HEK293T (cell line): ENCODE measurements at regions not wholly inside any gene's neighbourhood (a gene's known extent, or its start where the extent isn't known, plus 50 kb on each side); places are given as distances from the start of the nearest gene placed in this dataset.

Experiments used
- BHLHE40 ChIP-seq: fragments of 450-650 bp; IDR thresholded peaks from 2 replicates; pipeline ENCODE4 v1.6.1; 2016; ENCODE audit warnings: mild to moderate bottlenecking, moderate library complexity, borderline replicate concordance
- FOXA1 ChIP-seq: fragments of 450-650 bp; IDR thresholded peaks from 2 replicates; pipeline ENCODE4 v1.6.1; 2016; ENCODE audit warnings: mild to moderate bottlenecking
- FOXK2 ChIP-seq: fragments of 450-650 bp; IDR thresholded peaks from 2 replicates; pipeline ENCODE4 v1.6.1; 2016; ENCODE audit warnings: mild to moderate bottlenecking
- FOXM1 ChIP-seq: fragments of 450-650 bp; IDR thresholded peaks from 2 replicates; pipeline ENCODE4 v1.6.1; 2017; ENCODE audit warnings: mild to moderate bottlenecking, borderline replicate concordance
- SP1 ChIP-seq: fragments of 450-650 bp; IDR thresholded peaks from 2 replicates; pipeline ENCODE4 v1.6.1; 2017
- SUZ12 ChIP-seq: fragments of 450-650 bp; IDR thresholded peaks from 2 replicates; pipeline ENCODE4 v1.6.1; 2016; ENCODE audit warnings: mild to moderate bottlenecking
- TARDBP ChIP-seq: fragments of 450-650 bp; IDR thresholded peaks from 2 replicates; pipeline ENCODE4 v1.6.1; 2016
- TF ChIP-seq, protein P1 (sequence below): fragments of 450-650 bp; IDR thresholded peaks from 2 replicates; pipeline ENCODE4 v1.6.1; 2016

DNA sequence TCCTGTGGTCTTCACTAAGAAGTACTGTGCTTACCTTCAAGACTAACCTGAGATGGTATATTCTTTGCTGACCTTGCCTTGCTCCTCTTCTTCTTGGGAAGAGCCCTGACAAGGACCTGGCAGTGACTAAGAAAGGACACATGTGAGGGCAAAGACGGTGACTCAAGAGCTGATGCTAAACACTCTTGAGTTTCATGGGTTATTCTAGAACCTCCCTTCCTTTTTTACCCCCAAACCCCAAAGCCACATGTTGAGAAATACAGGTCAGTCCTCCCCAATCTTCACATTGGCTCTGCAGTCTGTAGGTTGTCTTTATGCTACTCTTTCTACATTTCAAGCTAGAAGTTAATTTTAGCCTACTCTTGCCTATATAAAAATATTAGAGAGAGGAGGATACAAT is 200.6 kb downstream of the SEMA6D start:
- TF ChIP-seq BHLHE40 (no peak), SP1 (no peak), SUZ12 (no peak), TARDBP (no peak), FOXA1 (no peak), FOXK2 (no peak), FOXM1 (no peak)
- TF ChIP-seq, protein P1, sequence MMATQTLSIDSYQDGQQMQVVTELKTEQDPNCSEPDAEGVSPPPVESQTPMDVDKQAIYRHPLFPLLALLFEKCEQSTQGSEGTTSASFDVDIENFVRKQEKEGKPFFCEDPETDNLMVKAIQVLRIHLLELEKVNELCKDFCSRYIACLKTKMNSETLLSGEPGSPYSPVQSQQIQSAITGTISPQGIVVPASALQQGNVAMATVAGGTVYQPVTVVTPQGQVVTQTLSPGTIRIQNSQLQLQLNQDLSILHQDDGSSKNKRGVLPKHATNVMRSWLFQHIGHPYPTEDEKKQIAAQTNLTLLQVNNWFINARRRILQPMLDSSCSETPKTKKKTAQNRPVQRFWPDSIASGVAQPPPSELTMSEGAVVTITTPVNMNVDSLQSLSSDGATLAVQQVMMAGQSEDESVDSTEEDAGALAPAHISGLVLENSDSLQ, result no peak
